Mucosa of descending colon (tissue), 3 donors: ENCODE measurements at regions not wholly inside any gene's neighbourhood (a gene's known extent, or its start where the extent isn't known, plus 50 kb on each side); places are given as distances from the start of the nearest gene placed in this dataset.

Experiments used
- ATAC-seq: fragments of 200-7000 bp; cut with Tn5 transposase; one replicate; pipeline ENCODE4 v1.9.1; 2020; ENCODE audit warnings: mild to moderate bottlenecking, moderate library complexity
- DNase-seq, 3 donors: peaks; one replicate each; pipeline ENCODE4 v3.0.0-alpha.2; 2020
- H3K36me3 ChIP-seq: fragments of 200-600 bp; one replicate; pipeline ENCODE4 v1.8.0; 2021; ENCODE audit warnings: low read depth, mild to moderate bottlenecking
- H3K4me1 ChIP-seq: fragments of 200-600 bp; one replicate; pipeline ENCODE4 v1.8.0; 2021; ENCODE audit warnings: low read depth, mild to moderate bottlenecking
- H3K4me3 ChIP-seq: fragments of 200-600 bp; one replicate; pipeline ENCODE4 v1.8.0; 2021; ENCODE audit warnings: mild to moderate bottlenecking
- H3K9me3 ChIP-seq: fragments of 200-600 bp; one replicate; pipeline ENCODE4 v1.8.0; 2021; ENCODE audit warnings: mild to moderate bottlenecking
- CTCF ChIP-seq: fragments of 200-600 bp; IDR thresholded peaks from one replicate; pipeline ENCODE4 v1.8.0; 2022; ENCODE audit warnings: antibody characterized with exemption, mild to moderate bottlenecking
- intact Hi-C, 2 donors: fragments of 100-400 bp; cut with DNase I in 1 of 2; cut with micrococcal nuclease in 1 of 2; formaldehyde crosslinking; loops; one replicate each; pipeline versions ENCODE4 v1.11.0 to v1.11.1; 2022; cut with DNase I, micrococcal nuclease
- donor health status: DM: no; HTN: no; CAD: no; lungs with moderate emphysema.
- donor health status: DM: no; HTN: no; CAD: no.
- donor health status: DM: no; HTN: yes; CAD: no.

DNA sequence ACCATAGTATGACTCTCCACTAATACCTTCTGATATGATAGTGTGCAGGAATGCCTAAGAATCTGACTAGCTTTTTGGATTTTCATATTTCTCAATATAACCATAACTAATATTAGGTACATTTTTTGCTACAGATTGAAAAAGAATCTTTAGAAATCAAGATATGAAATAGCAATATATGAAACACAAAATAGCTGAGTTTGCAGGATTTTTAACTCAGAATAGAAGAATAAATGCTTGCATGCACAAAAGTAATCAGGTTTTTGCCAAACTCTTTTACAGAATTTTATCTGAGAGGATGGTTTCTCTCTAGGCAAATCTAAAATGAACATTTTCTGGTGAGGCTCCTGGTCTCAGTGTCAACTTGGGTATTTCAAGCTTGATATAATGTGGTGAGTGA is 402.6 kb downstream of the TMEM232 start:
- H3K4me1 ChIP-seq, result no peaks in the 10 kb centered on the region
- ATAC-seq (no peak), DNase-seq (no peak)
- intact Hi-C loops, result no loop called here
- no peaks in the 10 kb centered on the region for H3K36me3 ChIP-seq
- no peaks in the 10 kb centered on the region for H3K9me3 ChIP-seq
- H3K4me3 ChIP-seq, result no peak overlapping the region
- no peak for TF ChIP-seq CTCF

DNA sequence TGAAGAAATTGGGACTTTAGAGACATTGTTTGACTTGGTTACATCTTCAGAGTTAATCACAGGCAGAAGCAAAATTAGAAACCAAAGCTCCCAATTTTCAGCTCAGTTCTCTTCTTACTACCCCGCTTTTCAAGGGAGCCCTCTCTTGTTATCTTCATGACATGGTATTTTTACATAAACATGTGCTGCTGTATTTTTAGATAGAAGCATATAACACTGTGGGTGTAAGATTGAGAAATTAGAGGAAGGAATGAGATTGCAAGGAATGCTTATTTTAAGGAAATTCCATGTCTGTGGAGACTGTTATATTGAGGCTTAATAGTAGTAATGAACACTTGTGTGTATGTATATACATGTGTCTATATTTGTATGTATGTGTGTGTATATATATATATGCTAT is 401.6 kb downstream of the TMEM232 start:
- ATAC-seq (no peak), DNase-seq (no peak)
- no peak overlapping the region for H3K4me3 ChIP-seq
- no peaks in the 10 kb centered on the region for H3K9me3 ChIP-seq
- intact Hi-C loops, result no loop called here
- H3K4me1 ChIP-seq, result no peaks in the 10 kb centered on the region
- TF ChIP-seq CTCF, result no peak
- no peaks in the 10 kb centered on the region for H3K36me3 ChIP-seq

- DNase-seq, result no peak
- TF ChIP-seq CTCF, result no peak
- Histone ChIP-seq H3K4me1 (no peaks in the 10 kb centered on the region), H3K4me3 (no peak overlapping the region), H3K36me3 (no peaks in the 10 kb centered on the region), H3K9me3 (no peaks in the 10 kb centered on the region)
- intact Hi-C loops, result no loop called here
- no peak for ATAC-seq
Observed at GRCh38 chr5:110329955-110330525, 396.4 kb downstream of the TMEM232 start.

DNA sequence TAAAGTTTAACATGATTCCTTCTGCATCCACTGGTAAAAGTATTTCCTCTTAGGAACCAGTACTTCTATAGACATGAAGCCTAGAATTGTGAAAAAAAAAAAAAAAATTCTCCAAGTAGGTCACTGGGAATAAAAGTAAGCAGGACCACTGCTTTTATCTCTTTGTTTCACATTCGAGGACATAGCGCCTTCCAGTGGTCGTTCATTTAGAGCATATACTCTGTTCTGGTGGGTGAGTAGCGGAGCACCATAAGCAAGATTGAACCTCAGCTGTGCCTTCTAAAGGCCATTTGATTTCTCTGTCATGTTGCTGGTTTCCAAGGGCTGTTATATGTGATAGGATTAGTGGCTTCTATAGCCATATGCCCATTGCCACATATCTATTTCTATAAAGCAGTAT is 393.1 kb downstream of the TMEM232 start:
- Histone ChIP-seq H3K4me3 (no peak overlapping the region), H3K4me1 (no peaks in the 10 kb centered on the region), H3K9me3 (no peaks in the 10 kb centered on the region), H3K36me3 (no peaks in the 10 kb centered on the region)
- peak in 1 of 3 donors; percentile 6 for DNase-seq
- no peak for TF ChIP-seq CTCF
- intact Hi-C loops, result no loop called here
- no peak for ATAC-seq

GRCh38 chr5:110335361-110336066 is 391.0 kb downstream of the TMEM232 start:
- Histone ChIP-seq H3K36me3 (no peaks in the 10 kb centered on the region), H3K4me3 (no peak overlapping the region), H3K4me1 (no peaks in the 10 kb centered on the region), H3K9me3 (no peaks in the 10 kb centered on the region)
- TF ChIP-seq CTCF, result no peak
- intact Hi-C loops, result no loop called here
- DNase-seq, result no peak
- ATAC-seq, result no peak
